ENCODE measurements at regions not wholly inside any gene's neighbourhood (a gene's known extent, or its start where the extent isn't known, plus 50 kb on each side); places are given as distances from the start of the nearest gene placed in this dataset.

- TF ChIP-seq PRDM4 (CRISPR knock-in tag; IDR thresholded peaks at IDR 0.05; ENCODE audit: borderline replicate concordance) (no peak), HIVEP1 (CRISPR knock-in tag; IDR thresholded peaks at IDR 0.05) (no peak), YEATS4 (CRISPR knock-in tag; IDR thresholded peaks at IDR 0.05; ENCODE audit: borderline replicate concordance) (no peak), ZNF562 (CRISPR knock-in tag; IDR thresholded peaks at IDR 0.05; ENCODE audit: borderline replicate concordance) (no peak), TEAD2 (CRISPR knock-in tag; IDR thresholded peaks at IDR 0.05) (no peak), ZNF280D (CRISPR knock-in tag; IDR thresholded peaks at IDR 0.05) (no peak), CREB1 (IDR thresholded peaks at IDR 0.05) (peak; percentile 97), CREB1 (CRISPR knock-in tag; IDR thresholded peaks at IDR 0.05) (no peak), ISL2 (CRISPR knock-in tag; IDR thresholded peaks at IDR 0.05) (no peak), ATF7 (IDR thresholded peaks at IDR 0.05) (peak; percentile 87), ATF7 (CRISPR knock-in tag; IDR thresholded peaks at IDR 0.05) (no peak), FOXM1 (CRISPR knock-in tag; IDR thresholded peaks at IDR 0.05) (no peak), ZNF282 (IDR thresholded peaks at IDR 0.05; ENCODE audit: partially characterized antibody) (peak; percentile 79), MIXL1 (CRISPR knock-in tag; IDR thresholded peaks at IDR 0.05) (no peak), SALL1 (CRISPR knock-in tag; IDR thresholded peaks at IDR 0.05) (no peak), ZNF34 (CRISPR knock-in tag; IDR thresholded peaks at IDR 0.05; ENCODE audit: borderline replicate concordance) (no peak), ZNF280B (CRISPR knock-in tag; IDR thresholded peaks at IDR 0.05; ENCODE audit: borderline replicate concordance) (no peak), ZNF382 (CRISPR knock-in tag; IDR thresholded peaks at IDR 0.05; ENCODE audit: borderline replicate concordance) (no peak), ERF (CRISPR knock-in tag; IDR thresholded peaks at IDR 0.05) (no peak), MAFK (conservative IDR thresholded peaks at IDR 0.05 in 1 of 2, IDR thresholded peaks at IDR 0.05 in 1 of 2; ENCODE audit: low read length in 2 of 2) (no peak)
- TF ChIP-seq, protein P1, sequence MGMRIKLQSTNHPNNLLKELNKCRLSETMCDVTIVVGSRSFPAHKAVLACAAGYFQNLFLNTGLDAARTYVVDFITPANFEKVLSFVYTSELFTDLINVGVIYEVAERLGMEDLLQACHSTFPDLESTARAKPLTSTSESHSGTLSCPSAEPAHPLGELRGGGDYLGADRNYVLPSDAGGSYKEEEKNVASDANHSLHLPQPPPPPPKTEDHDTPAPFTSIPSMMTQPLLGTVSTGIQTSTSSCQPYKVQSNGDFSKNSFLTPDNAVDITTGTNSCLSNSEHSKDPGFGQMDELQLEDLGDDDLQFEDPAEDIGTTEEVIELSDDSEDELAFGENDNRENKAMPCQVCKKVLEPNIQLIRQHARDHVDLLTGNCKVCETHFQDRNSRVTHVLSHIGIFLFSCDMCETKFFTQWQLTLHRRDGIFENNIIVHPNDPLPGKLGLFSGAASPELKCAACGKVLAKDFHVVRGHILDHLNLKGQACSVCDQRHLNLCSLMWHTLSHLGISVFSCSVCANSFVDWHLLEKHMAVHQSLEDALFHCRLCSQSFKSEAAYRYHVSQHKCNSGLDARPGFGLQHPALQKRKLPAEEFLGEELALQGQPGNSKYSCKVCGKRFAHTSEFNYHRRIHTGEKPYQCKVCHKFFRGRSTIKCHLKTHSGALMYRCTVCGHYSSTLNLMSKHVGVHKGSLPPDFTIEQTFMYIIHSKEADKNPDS (CRISPR knock-in tag; IDR thresholded peaks at IDR 0.05), result no peak
Measured at GRCh38 chr12:107528731-107529365, 156.8 kb upstream of the PWP1 start (continued).
